CD14-positive monocyte (primary cell): ENCODE measurements at regions not wholly inside any gene's neighbourhood (a gene's known extent, or its start where the extent isn't known, plus 50 kb on each side); places are given as distances from the start of the nearest gene placed in this dataset.

Source experiments
- DNase-seq, 3 donors: peaks; one replicate each; pipeline ENCODE4 v3.0.0-alpha.2; 2011 to 2022
- H2AFZ ChIP-seq: 2 replicates; pipeline ENCODE4 v1.6.0; 2012; ENCODE audit warnings: mild to moderate bottlenecking, low read depth, low read length, inconsistent platforms; ENCODE audit not compliant: insufficient read depth, poor library complexity, severe bottlenecking
- H3K27ac ChIP-seq, 2 donors: 1 replicate in 1 of 2; 2 replicates in 1 of 2; pipeline ENCODE4 v1.5.1; 2012 to 2013; ENCODE audit warnings: low read length in 2 of 2, control low read depth in 1 of 2, inconsistent platforms in 1 of 2, low read depth in 1 of 2, mild to moderate bottlenecking in 1 of 2
- H3K27me3 ChIP-seq, 2 donors: one replicate each; pipeline versions ENCODE4 v1.6.0 to v1.6.1; 2011 to 2013; ENCODE audit warnings: low read length in 2 of 2; ENCODE audit not compliant: control insufficient read depth in 2 of 2, insufficient read depth in 2 of 2
- H3K36me3 ChIP-seq, 2 donors: replicated peaks in 1 of 2; 1 replicate in 1 of 2; 2 replicates in 1 of 2; pipeline versions ENCODE4 v1.5.1 to v1.6.1; 2012 to 2013; ENCODE audit warnings: low read length in 2 of 2, control low read depth in 1 of 2, inconsistent platforms in 1 of 2, mild to moderate bottlenecking in 1 of 2; ENCODE audit not compliant: insufficient read depth in 2 of 2, control insufficient read depth in 1 of 2
- H3K4me1 ChIP-seq, 2 donors: 1 replicate in 1 of 2; 2 replicates in 1 of 2; pipeline versions ENCODE4 v1.5.1 to v1.6.1; 2012 to 2013; ENCODE audit warnings: low read length in 2 of 2, control low read depth in 1 of 2, inconsistent platforms in 1 of 2, mild to moderate bottlenecking in 1 of 2, moderate library complexity in 1 of 2; ENCODE audit not compliant: insufficient read depth in 2 of 2, control insufficient read depth in 1 of 2
- H3K4me2 ChIP-seq: replicated peaks from 2 replicates; pipeline ENCODE3; 2012; ENCODE audit warnings: low read length, moderate library complexity, mild to moderate bottlenecking; ENCODE audit not compliant: poor library complexity, severe bottlenecking; ENCODE audit errors: extremely low read depth
- H3K4me3 ChIP-seq, 3 experiments: fragments of 200-600 bp in 1 of 3; sonication (generic) in 1 of 3; replicated peaks in 1 of 3; 1 replicate in 2 of 3; 2 replicates in 1 of 3; pipeline ENCODE4 v1.5.1; 2011 to 2013; ENCODE audit warnings: low read length in 3 of 3, mild to moderate bottlenecking in 3 of 3, control low read depth in 2 of 3, low read depth in 2 of 3, inconsistent platforms in 1 of 3, moderate library complexity in 1 of 3
- H3K79me2 ChIP-seq: 2 replicates; pipeline ENCODE4 v1.6.0; 2012; ENCODE audit warnings: mild to moderate bottlenecking, control low read depth, inconsistent platforms, low read length, moderate library complexity; ENCODE audit not compliant: insufficient read depth
- H3K9ac ChIP-seq: 2 replicates; pipeline ENCODE4 v1.6.0; 2017; ENCODE audit warnings: low read length, mild to moderate bottlenecking; ENCODE audit not compliant: insufficient read depth, poor library complexity, severe bottlenecking
- H3K9me3 ChIP-seq, 2 donors: replicated peaks in 1 of 2; 1 replicate in 1 of 2; 2 replicates in 1 of 2; pipeline versions ENCODE4 v1.5.1 to v1.6.1; 2012 to 2013; ENCODE audit warnings: low read length in 2 of 2, control low read depth in 1 of 2; ENCODE audit not compliant: control insufficient read depth in 1 of 2, insufficient read depth in 1 of 2
- H4K20me1 ChIP-seq: 2 replicates; pipeline ENCODE4 v1.6.0; 2012; ENCODE audit warnings: mild to moderate bottlenecking, low read length, control low read depth, moderate library complexity; ENCODE audit not compliant: insufficient read depth
- H3K27ac Mint-ChIP-seq, 7 donors: one replicate each; pipeline ENCODE4 v1.8.0; 2020; ENCODE audit warnings: mild to moderate bottlenecking in 7 of 7, mixed read lengths in 7 of 7, moderate library complexity in 6 of 7, inconsistent platforms in 2 of 7
- H3K27me3 Mint-ChIP-seq, 3 donors: one replicate each; pipeline ENCODE4 v1.8.0; 2021 to 2022; ENCODE audit warnings: low read depth in 3 of 3, mild to moderate bottlenecking in 3 of 3, mixed read lengths in 3 of 3, moderate library complexity in 3 of 3, inconsistent platforms in 1 of 3
- H3K36me3 Mint-ChIP-seq, 2 donors: one replicate each; pipeline ENCODE4 v1.8.0; 2020; ENCODE audit warnings: mixed read lengths in 2 of 2, inconsistent platforms in 1 of 2, mild to moderate bottlenecking in 1 of 2
- H3K4me1 Mint-ChIP-seq: one replicate; pipeline ENCODE4 v1.8.0; 2020; ENCODE audit warnings: mild to moderate bottlenecking, mixed read lengths
- H3K4me3 Mint-ChIP-seq, 2 donors: one replicate each; pipeline ENCODE4 v1.8.0; 2020; ENCODE audit warnings: mild to moderate bottlenecking in 2 of 2, mixed read lengths in 2 of 2, moderate library complexity in 1 of 2
- H3K9me3 Mint-ChIP-seq, 7 donors: one replicate each; pipeline ENCODE4 v1.8.0; 2020 to 2022; ENCODE audit warnings: mixed read lengths in 7 of 7, mild to moderate bottlenecking in 6 of 7, moderate library complexity in 6 of 7, inconsistent platforms in 2 of 7
- CTCF ChIP-seq: fragments of 200-600 bp; IDR thresholded peaks from one replicate; pipeline ENCODE4 v1.8.0; 2022; ENCODE audit warnings: antibody characterized with exemption, mild to moderate bottlenecking
- WGBS: methylation state at CpG from one replicate; pipeline ENCODE4 v1.1.5; 2013; ENCODE audit warnings: missing lambda C conversion rate; ENCODE audit not compliant: insufficient coverage; 5-methylcytosine and 5-hydroxymethylcytosine counted together
- intact Hi-C, 2 donors: fragments of 100-400 bp; cut with micrococcal nuclease; formaldehyde crosslinking; loops; one replicate each; pipeline versions ENCODE4 v1.15.0 to v1.15.1; 2023

GRCh38 chr6:51552435-51552834 is 535.0 kb downstream of the PKHD1 start:
- intact Hi-C loops = no loop called here

GRCh38 chr6:51553246-51554015 is 534.0 kb downstream of the PKHD1 start:
- H3K27me3 ChIP-seq = no peaks in the 10 kb centered on the region
- no peak for DNase-seq
- no peak overlapping the region for H3K27ac Mint-ChIP-seq
- no peaks in the 10 kb centered on the region for H3K9me3 ChIP-seq
- H3K9me3 Mint-ChIP-seq = peaks cover 0 to 2% (median 0%) of the 10 kb centered on the region in 7 donors
- 93% methylated on average over 6 of the region's 19 CpGs for WGBS
- no peak overlapping the region for H3K4me3 Mint-ChIP-seq
- no peak overlapping the region for H2AFZ ChIP-seq
- H3K36me3 ChIP-seq = no peaks in the 10 kb centered on the region
- H3K4me1 Mint-ChIP-seq = no peaks in the 10 kb centered on the region
- no peak for TF ChIP-seq CTCF
- no peaks in the 10 kb centered on the region for H3K79me2 ChIP-seq
- H3K27ac ChIP-seq = no peak overlapping the region
- intact Hi-C loops = no loop called here
- no peak overlapping the region for H3K4me3 ChIP-seq
- no peak overlapping the region for H3K4me2 ChIP-seq
- no peaks in the 10 kb centered on the region for H3K27me3 Mint-ChIP-seq
- no peaks in the 10 kb centered on the region for H3K4me1 ChIP-seq
- no peaks in the 10 kb centered on the region for H4K20me1 ChIP-seq
- H3K9ac ChIP-seq = no peak overlapping the region
- H3K36me3 Mint-ChIP-seq = no peaks in the 10 kb centered on the region

More at GRCh38 chr6:51552435-51552834, 535.0 kb downstream of the PKHD1 start:
- H3K4me1 ChIP-seq = no peaks in the 10 kb centered on the region
- DNase-seq = no peak
- H4K20me1 ChIP-seq = no peaks in the 10 kb centered on the region
- Mint-ChIP-seq H3K27me3 (no peaks in the 10 kb centered on the region), H3K4me3 (no peak overlapping the region), H3K9me3 (peaks cover 0 to 2% (median 0%) of the 10 kb centered on the region in 7 donors), H3K36me3 (no peaks in the 10 kb centered on the region), H3K27ac (no peak overlapping the region), H3K4me1 (no peaks in the 10 kb centered on the region)
- no peak overlapping the region for H2AFZ ChIP-seq
- no peak overlapping the region for H3K4me2 ChIP-seq
- H3K9me3 ChIP-seq = no peaks in the 10 kb centered on the region
- no peaks in the 10 kb centered on the region for H3K27me3 ChIP-seq
- no peaks in the 10 kb centered on the region for H3K79me2 ChIP-seq
- H3K4me3 ChIP-seq = no peak overlapping the region
- H3K9ac ChIP-seq = no peak overlapping the region
- H3K27ac ChIP-seq = no peak overlapping the region
- TF ChIP-seq CTCF = no peak
- no peaks in the 10 kb centered on the region for H3K36me3 ChIP-seq
- WGBS = 82% methylated on average over 3 of the region's 3 CpGs
